ENCODE measurements at regions not wholly inside any gene's neighbourhood (a gene's known extent, or its start where the extent isn't known, plus 50 kb on each side); places are given as distances from the start of the nearest gene placed in this dataset.
"Not testable (repeated sequence)": the region's sequence is repeated elsewhere in the genome, so short reads cannot be mapped to it uniquely, and the experiment has no call there.

- no peak for DNase-seq (ENCODE audit: low read depth in 6 of 9, low spot score in 9 of 9)
- Histone ChIP-seq H3K4me3 (ENCODE audit: low read length in 2 of 2) (no peak overlapping the region), H3K36me3 (ENCODE audit: control insufficient read depth in 2 of 2, insufficient read depth in 2 of 2, low read length in 1 of 2) (no peaks in the 10 kb centered on the region), H3K4me1 (ENCODE audit: control insufficient read depth in 2 of 2, insufficient read depth in 2 of 2, low read length in 2 of 2) (no peaks in the 10 kb centered on the region), H3K9me3 (ENCODE audit: control insufficient read depth in 2 of 2, insufficient read depth in 1 of 2, low read length in 1 of 2) (no peaks in the 10 kb centered on the region), H3K27ac (ENCODE audit: low read depth in 1 of 2, low read length in 1 of 2) (no peak overlapping the region), H3K27me3 (ENCODE audit: control insufficient read depth in 2 of 2, insufficient read depth in 1 of 2, low read length in 1 of 2) (no peaks in the 10 kb centered on the region)
These were observed 160.7 kb downstream of the MOSPD2 start for GRCh38 chrX:15033917-15034316.

DNA sequence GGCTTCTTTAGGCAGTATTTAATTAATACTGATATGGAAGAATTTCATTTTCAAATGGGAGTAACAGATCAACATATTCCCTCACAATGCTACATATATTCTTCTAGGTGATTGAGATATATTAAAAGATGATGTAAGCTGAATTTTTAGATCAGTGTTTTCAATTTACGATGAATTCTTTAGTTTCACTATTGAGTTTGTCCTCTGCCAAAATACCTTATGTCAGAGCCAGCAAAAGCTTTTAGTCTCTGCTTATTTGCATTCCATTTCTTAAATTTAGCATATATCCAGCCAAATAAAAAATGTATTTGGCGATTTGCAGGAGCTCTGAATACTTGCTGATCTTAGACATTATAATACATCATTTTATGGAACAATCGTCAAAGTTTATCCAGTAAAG lies 144.3 kb downstream of the MOSPD2 start:
- Histone ChIP-seq H3K4me3 (ENCODE audit: low read length in 2 of 2) (no peak overlapping the region), H3K27ac (ENCODE audit: low read depth in 1 of 2, low read length in 1 of 2) (no peak overlapping the region), H3K9me3 (ENCODE audit: control insufficient read depth in 2 of 2, insufficient read depth in 1 of 2, low read length in 1 of 2) (no peaks in the 10 kb centered on the region), H3K27me3 (ENCODE audit: control insufficient read depth in 2 of 2, insufficient read depth in 1 of 2, low read length in 1 of 2) (no peaks in the 10 kb centered on the region), H3K4me1 (ENCODE audit: control insufficient read depth in 2 of 2, insufficient read depth in 2 of 2, low read length in 2 of 2) (no peaks in the 10 kb centered on the region), H3K36me3 (ENCODE audit: control insufficient read depth in 2 of 2, insufficient read depth in 2 of 2, low read length in 1 of 2) (no peaks in the 10 kb centered on the region)
- WGBS, result 92% methylated on average over 3 of the region's 3 CpGs
- DNase-seq (ENCODE audit: low read depth in 6 of 9, low spot score in 9 of 9), result no peak

- H3K36me3 ChIP-seq (ENCODE audit: control insufficient read depth in 2 of 2, insufficient read depth in 2 of 2, low read length in 1 of 2), result no peaks in the 10 kb centered on the region
- WGBS, result 96% methylated on average over 1 of the region's 1 CpG
- DNase-seq (ENCODE audit: low read depth in 6 of 9, low spot score in 9 of 9), result no peak
- no peak overlapping the region for H3K4me3 ChIP-seq (ENCODE audit: low read length in 2 of 2)
- H3K9me3 ChIP-seq (ENCODE audit: control insufficient read depth in 2 of 2, insufficient read depth in 1 of 2, low read length in 1 of 2), result no peaks in the 10 kb centered on the region
- no peaks in the 10 kb centered on the region for H3K4me1 ChIP-seq (ENCODE audit: control insufficient read depth in 2 of 2, insufficient read depth in 2 of 2, low read length in 2 of 2)
- no peak overlapping the region for H3K27ac ChIP-seq (ENCODE audit: low read depth in 1 of 2, low read length in 1 of 2)
- no peaks in the 10 kb centered on the region for H3K27me3 ChIP-seq (ENCODE audit: control insufficient read depth in 2 of 2, insufficient read depth in 1 of 2, low read length in 1 of 2)
These were observed 142.8 kb downstream of the MOSPD2 start for GRCh38 chrX:15016051-15016450.

GRCh38 chrX:15014281-15014680 lies 141.1 kb downstream of the MOSPD2 start:
- Histone ChIP-seq H3K27ac (ENCODE audit: low read depth in 1 of 2, low read length in 1 of 2) (no peak overlapping the region), H3K4me1 (ENCODE audit: control insufficient read depth in 2 of 2, insufficient read depth in 2 of 2, low read length in 2 of 2) (no peaks in the 10 kb centered on the region), H3K9me3 (ENCODE audit: control insufficient read depth in 2 of 2, insufficient read depth in 1 of 2, low read length in 1 of 2) (no peaks in the 10 kb centered on the region), H3K36me3 (ENCODE audit: control insufficient read depth in 2 of 2, insufficient read depth in 2 of 2, low read length in 1 of 2) (no peaks in the 10 kb centered on the region), H3K27me3 (ENCODE audit: control insufficient read depth in 2 of 2, insufficient read depth in 1 of 2, low read length in 1 of 2) (no peaks in the 10 kb centered on the region), H3K4me3 (ENCODE audit: low read length in 2 of 2) (no peak overlapping the region)
- DNase-seq (ENCODE audit: low read depth in 6 of 9, low spot score in 9 of 9), result no peak
- WGBS, result 85% methylated on average over 2 of the region's 2 CpGs

GRCh38 chrX:15013461-15013860 lies 140.2 kb downstream of the MOSPD2 start:
- Histone ChIP-seq H3K27ac (ENCODE audit: low read depth in 1 of 2, low read length in 1 of 2) (no peak overlapping the region), H3K4me1 (ENCODE audit: control insufficient read depth in 2 of 2, insufficient read depth in 2 of 2, low read length in 2 of 2) (no peaks in the 10 kb centered on the region), H3K4me3 (ENCODE audit: low read length in 2 of 2) (no peak overlapping the region), H3K27me3 (ENCODE audit: control insufficient read depth in 2 of 2, insufficient read depth in 1 of 2, low read length in 1 of 2) (no peaks in the 10 kb centered on the region), H3K36me3 (ENCODE audit: control insufficient read depth in 2 of 2, insufficient read depth in 2 of 2, low read length in 1 of 2) (no peaks in the 10 kb centered on the region), H3K9me3 (ENCODE audit: control insufficient read depth in 2 of 2, insufficient read depth in 1 of 2, low read length in 1 of 2) (no peaks in the 10 kb centered on the region)
- DNase-seq (ENCODE audit: low read depth in 6 of 9, low spot score in 9 of 9), result no peak
- WGBS, result 74% methylated on average over 1 of the region's 1 CpG

DNA sequence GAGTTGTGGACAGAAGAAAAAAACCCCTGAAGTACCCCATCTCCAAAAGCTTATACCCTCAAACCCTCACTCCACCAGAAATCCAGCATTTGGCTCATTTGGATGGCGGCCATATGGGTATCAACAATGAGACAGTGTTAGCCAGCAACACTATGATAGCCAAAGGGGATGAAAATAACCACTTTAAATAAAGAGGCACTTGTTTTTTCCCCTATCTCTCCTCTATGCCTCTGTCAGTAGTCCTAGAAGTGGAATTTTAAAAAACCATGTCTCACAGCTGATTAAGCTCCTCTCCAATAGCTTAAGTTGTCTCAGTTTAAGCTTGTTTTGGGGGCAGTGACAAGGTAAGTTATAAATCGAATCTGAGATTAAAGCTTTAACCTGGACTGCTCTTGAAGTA lies 124.0 kb downstream of the MOSPD2 start:
- Histone ChIP-seq H3K36me3 (ENCODE audit: control insufficient read depth in 2 of 2, insufficient read depth in 2 of 2, low read length in 1 of 2) (no peaks in the 10 kb centered on the region), H3K4me3 (ENCODE audit: low read length in 2 of 2) (no peak overlapping the region), H3K9me3 (ENCODE audit: control insufficient read depth in 2 of 2, insufficient read depth in 1 of 2, low read length in 1 of 2) (no peaks in the 10 kb centered on the region), H3K4me1 (ENCODE audit: control insufficient read depth in 2 of 2, insufficient read depth in 2 of 2, low read length in 2 of 2) (no peaks in the 10 kb centered on the region), H3K27ac (ENCODE audit: low read depth in 1 of 2, low read length in 1 of 2) (no peak overlapping the region), H3K27me3 (ENCODE audit: control insufficient read depth in 2 of 2, insufficient read depth in 1 of 2, low read length in 1 of 2) (no peaks in the 10 kb centered on the region)
- DNase-seq (ENCODE audit: low read depth in 6 of 9, low spot score in 9 of 9), result no peak
- 84% methylated on average over 2 of the region's 2 CpGs for WGBS

DNA sequence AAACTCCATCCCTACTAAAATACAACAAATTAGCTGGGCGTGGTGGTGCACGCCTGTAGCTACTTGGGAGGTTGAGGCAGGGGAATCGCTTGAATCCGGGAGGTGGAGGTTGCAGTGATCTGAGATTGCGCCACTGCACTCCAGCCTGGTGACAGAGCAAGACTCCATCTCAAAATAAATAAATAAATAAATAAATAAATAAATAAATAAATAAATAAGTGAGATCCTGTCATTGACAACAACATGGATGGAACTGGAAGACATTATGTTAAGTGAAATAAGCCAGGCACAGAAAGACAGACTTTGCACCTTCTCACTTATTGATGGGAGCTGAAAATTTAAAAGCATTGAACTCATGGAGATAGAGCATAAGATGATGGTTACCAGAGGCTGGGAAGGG lies 111.2 kb downstream of the MOSPD2 start:
- not testable (repeated sequence) for H3K27me3 ChIP-seq (ENCODE audit: control insufficient read depth in 2 of 2, insufficient read depth in 1 of 2, low read length in 1 of 2); DNase-seq (ENCODE audit: low read depth in 6 of 9, low spot score in 9 of 9)

More for the DNA sequence above, 111.2 kb downstream of the MOSPD2 start:
- WGBS, result 96% methylated on average over 5 of the region's 5 CpGs
- not testable (repeated sequence) for H3K4me1 ChIP-seq (ENCODE audit: control insufficient read depth in 2 of 2, insufficient read depth in 2 of 2, low read length in 2 of 2); H3K27ac ChIP-seq (ENCODE audit: low read depth in 1 of 2, low read length in 1 of 2); H3K9me3 ChIP-seq (ENCODE audit: control insufficient read depth in 2 of 2, insufficient read depth in 1 of 2, low read length in 1 of 2); H3K4me3 ChIP-seq (ENCODE audit: low read length in 2 of 2); H3K36me3 ChIP-seq (ENCODE audit: control insufficient read depth in 2 of 2, insufficient read depth in 2 of 2, low read length in 1 of 2)
